ENCODE measurements at regions not wholly inside any gene's neighbourhood (a gene's known extent, or its start where the extent isn't known, plus 50 kb on each side); places are given as distances from the start of the nearest gene placed in this dataset.

- no peak for FAIRE-seq
Observed at GRCh38 chr2:126436411-126436810, 219.5 kb upstream of the GYPC start.

GRCh38 chr2:126437016-126437415 is 218.9 kb upstream of the GYPC start:
- no peak for FAIRE-seq

- no peak for FAIRE-seq
Observed at GRCh38 chr2:126444512-126444911, 211.4 kb upstream of the GYPC start.

DNA sequence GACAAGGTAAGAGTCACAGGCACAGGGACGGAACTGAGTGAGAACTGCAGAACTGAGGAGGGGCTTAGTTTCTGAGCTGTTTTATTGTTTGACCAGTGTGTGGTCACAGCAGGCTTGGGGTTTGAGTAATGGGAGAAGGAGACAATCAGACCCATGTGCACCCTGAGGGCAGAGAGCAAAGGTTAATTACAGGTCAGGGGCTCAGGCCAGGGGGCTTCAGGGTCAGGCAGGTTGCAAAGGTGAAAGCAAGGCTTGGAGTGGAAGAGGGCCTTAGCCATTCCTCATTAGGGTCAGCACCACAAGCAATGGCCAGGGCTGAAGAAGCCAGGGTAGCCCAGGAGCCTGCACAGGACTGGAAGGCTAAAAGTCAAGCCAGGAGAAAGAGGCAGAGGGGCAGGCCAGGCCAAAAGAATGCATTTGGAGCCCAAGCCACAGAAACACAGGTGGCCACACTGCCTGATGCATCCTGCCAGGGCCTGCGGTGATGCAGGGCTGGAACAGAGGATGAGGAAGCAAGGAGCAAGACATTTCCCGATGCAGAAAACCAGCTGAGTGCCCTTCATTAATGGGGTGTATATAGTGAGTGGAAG is 209.8 kb upstream of the GYPC start:
- no peak for FAIRE-seq

DNA sequence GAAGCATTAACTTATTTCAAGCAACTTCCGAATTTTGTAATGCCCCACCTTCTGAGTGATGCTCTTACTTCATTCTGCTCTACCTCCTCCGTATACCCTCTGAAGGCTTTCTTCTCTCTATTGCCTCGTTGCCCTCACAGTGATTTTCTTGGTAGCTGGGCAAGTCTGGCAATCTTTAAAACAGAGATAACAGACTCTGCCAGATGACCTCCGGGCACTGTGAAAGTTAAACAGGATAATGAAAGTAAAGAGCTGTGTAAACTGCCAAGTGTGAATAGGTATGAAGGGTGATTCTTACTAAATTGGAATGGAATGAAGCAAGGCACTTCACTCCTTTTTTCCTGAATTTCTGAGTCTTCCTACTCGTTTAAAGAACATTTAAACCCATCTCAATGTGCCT is 207.3 kb upstream of the GYPC start:
- FAIRE-seq: no peak

GRCh38 chr2:126449677-126450076 is 206.3 kb upstream of the GYPC start:
- FAIRE-seq: no peak

DNA sequence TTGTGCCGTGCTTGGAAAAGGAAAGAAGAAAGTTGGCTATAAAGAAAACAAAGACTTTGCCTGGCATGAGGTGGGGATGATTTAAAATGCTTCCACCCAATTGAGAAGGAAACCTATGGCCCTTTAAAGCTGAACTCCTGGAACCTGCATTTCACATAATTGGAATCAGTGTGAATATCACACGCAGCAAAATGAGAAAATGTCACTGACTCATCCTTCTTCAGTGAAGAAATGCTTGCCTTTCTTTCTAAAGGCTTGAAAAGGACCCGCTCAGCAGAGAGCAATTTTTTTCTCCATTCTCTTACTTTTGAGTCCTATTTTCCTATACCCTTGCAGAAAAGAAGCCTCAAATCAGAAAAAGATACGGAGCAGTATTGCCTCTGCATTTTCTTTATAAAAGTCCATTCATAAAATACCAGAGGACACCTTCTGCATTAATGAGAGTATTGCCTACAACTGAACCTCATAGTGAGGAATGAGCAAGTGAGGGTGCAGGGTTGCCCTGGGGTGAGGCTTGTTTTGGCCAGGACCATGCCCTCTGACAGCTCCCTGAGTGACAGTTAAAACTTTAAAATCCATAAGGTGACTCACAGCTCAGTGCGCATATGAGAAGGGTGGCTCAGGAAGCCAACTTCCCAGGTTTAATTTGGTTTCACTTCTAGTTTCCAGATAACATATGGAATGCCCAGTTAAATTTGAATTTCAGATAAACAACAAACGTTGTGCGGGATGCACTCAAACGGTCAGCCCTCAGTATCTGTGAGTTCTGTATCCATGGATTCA is 191.9 kb upstream of the GYPC start:
- FAIRE-seq: no peak

- no peak for FAIRE-seq
Observed at GRCh38 chr2:126467367-126468054, 188.4 kb upstream of the GYPC start.

GRCh38 chr2:126475031-126475430 is 180.9 kb upstream of the GYPC start:
- no peak for FAIRE-seq

GRCh38 chr2:126476691-126477090 is 179.3 kb upstream of the GYPC start:
- FAIRE-seq: no peak

GRCh38 chr2:126480033-126480432 is 175.9 kb upstream of the GYPC start:
- no peak for FAIRE-seq

DNA sequence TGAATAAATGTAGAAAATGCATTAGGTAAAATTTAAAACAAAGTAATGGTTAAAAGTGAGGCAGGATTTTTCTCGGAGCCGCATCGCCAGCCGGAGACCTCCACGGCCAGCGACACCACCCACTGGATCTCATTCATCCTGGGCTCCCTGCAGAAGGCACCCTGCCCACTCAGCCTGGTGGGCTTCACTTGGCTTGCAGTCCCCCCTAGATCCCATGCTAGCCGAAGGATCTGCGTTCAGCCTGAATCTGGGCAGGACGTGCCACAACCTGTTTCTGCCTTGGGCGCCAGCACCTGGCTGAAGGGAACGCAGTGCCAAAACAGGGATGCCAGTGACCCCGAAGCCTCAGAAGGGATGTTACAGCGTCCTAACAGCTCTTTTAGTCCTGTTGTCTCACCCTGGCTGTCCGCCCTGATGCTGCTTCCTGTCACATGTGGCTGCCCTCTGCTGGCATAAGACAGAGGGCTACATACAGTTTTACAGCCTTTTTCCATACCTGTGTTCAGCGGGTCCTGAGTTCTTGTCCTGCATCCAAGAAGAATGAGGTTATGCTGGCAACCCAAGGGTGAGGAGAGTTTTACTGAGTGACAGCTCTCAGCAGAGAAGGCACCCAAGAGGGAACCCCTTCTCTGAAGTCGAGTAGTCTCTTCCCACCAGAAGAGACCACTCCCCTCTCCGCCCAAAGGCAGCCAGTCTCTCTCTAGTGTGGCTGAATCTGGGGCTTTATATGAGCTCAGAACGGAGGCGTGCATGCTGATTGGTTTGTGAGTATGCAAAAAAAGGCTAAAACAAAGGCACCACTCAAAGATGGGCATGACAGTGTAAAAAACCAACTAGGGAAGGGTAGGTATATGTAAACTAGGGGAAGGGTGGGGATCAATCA is 173.1 kb upstream of the GYPC start:
- no peak for FAIRE-seq

DNA sequence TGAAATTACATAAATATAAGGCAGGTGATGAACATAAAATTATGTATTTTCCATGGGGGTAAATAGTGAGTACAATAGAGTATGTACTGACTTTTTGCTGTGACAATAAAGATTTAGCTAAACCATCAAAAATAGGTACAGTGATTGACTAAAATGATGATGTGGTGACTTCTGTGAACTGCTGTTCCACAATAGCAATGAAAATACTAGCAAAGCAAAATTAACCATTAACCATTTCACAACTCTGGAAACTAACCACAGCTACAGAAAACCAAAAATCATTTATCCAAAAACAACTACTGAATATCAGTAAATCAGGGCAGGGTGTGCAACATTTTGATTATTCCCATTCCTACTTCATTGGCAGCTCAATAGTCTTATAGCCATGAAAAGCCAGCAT is 161.4 kb upstream of the GYPC start:
- no peak for FAIRE-seq

DNA sequence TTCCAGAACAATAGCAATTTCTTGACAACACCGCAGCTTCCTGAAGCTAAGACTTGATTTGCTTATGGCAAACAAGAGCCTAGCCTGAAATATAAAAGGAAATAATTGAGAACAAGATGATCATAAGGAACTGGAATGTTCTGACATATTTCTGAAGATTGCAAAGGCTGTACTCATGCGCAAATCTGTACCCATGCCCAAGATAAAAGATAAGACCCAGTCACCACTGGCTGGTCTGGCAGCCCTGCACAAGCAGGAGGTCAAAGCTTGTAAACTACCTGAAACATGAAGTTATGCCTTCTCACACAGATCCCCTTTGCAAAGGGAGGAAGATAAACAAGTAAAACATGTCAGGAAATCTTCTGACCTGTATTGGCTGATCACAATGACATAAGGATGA is 160.8 kb upstream of the GYPC start:
- FAIRE-seq: no peak

- no peak for FAIRE-seq
Observed at GRCh38 chr2:126496493-126496892, 159.5 kb upstream of the GYPC start.

DNA sequence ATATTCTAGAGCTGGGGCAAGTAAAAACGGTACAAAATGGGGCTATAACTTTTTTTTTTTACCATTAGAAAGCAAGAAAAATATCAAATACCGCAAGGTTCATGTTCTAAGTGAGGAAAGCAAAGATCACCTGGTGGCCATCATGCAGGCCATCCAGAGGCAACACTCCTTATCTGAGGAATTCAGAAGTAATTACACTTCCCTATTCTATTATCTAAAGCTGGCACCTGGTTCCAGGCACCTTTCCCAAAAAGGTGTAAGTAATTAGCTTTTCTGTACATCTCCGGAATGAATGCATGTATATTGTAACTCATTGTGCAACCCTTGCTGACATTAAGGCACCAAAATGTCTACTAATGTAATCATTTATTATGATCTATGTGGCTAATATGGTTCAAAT is 152.5 kb upstream of the GYPC start:
- FAIRE-seq: no peak

GRCh38 chr2:126504949-126505348 is 151.0 kb upstream of the GYPC start:
- no peak for FAIRE-seq

DNA sequence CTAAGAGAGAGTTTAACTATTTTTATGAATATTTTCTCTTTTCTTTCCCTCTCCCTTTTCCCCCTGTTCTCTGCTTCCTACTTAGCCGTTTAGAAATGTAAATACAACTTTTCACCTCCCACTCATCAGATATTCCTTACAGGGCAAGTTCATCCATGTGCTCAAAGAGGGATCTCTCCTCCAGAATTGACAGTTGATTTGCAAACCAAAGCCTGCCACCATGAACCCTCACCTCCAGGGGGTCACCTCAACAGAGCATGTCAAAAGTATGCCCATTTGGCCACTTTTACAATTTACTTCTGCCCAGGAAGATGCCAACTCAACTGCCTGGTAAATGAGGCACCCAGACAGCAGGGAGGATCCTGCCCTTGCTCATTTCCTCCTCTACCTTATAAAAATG is 149.2 kb upstream of the GYPC start:
- FAIRE-seq: no peak

- FAIRE-seq: no peak
Observed at GRCh38 chr2:126507425-126507911, 148.5 kb upstream of the GYPC start.

- FAIRE-seq: no peak
Observed at GRCh38 chr2:126510356-126510755, 145.6 kb upstream of the GYPC start.

- no peak for FAIRE-seq
Observed at GRCh38 chr2:126510960-126511359, 145.0 kb upstream of the GYPC start.

GRCh38 chr2:126512026-126512425 is 143.9 kb upstream of the GYPC start:
- FAIRE-seq: no peak

DNA sequence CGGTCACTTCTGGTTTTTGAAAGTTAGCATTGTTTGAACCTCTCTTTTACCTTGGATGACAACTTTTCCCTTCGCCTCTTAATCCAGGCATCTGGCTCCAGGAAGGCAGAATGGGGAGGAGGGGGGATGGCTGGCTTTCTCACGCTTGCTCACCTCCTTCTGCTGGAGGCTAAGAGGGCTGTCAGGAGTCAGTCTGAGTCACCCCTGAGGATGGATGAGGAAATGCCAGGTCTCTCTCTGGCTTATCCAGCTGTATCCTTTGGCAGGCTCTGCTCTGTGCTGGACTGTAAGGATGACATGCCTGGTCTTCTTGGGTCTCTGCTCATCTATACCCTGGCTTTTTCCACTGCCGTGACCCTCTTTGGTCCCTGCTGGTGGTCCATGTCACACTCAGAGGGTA is 142.9 kb upstream of the GYPC start:
- no peak for FAIRE-seq

Data from A204.1 (cell line).